Testis (tissue), 2 donors: ENCODE measurements at regions not wholly inside any gene's neighbourhood (a gene's known extent, or its start where the extent isn't known, plus 50 kb on each side); places are given as distances from the start of the nearest gene placed in this dataset.

Experiments used
- CTCF ChIP-seq, 3 experiments: fragments of 450-650 bp in 2 of 3; fragments of 200-600 bp in 1 of 3; sonication (generic) in 1 of 3; IDR thresholded peaks; one replicate each; pipeline ENCODE4 v1.5.1; 2016 to 2019; ENCODE audit warnings: antibody characterized with exemption in 3 of 3, mild to moderate bottlenecking in 2 of 3, moderate library complexity in 1 of 3
- POLR2A ChIP-seq: fragments of 450-650 bp; IDR thresholded peaks from one replicate; pipeline ENCODE4 v1.6.1; 2017; ENCODE audit warnings: antibody characterized with exemption, mild to moderate bottlenecking, moderate library complexity

GRCh38 chr5:167166696-167167095, 1124.7 kb upstream of the WWC1 start:
- TF ChIP-seq CTCF (IDR thresholded peaks at IDR 0.05) (no peak), POLR2A (no peak)
